ENCODE measurements at regions not wholly inside any gene's neighbourhood (a gene's known extent, or its start where the extent isn't known, plus 50 kb on each side); places are given as distances from the start of the nearest gene placed in this dataset.

DNA sequence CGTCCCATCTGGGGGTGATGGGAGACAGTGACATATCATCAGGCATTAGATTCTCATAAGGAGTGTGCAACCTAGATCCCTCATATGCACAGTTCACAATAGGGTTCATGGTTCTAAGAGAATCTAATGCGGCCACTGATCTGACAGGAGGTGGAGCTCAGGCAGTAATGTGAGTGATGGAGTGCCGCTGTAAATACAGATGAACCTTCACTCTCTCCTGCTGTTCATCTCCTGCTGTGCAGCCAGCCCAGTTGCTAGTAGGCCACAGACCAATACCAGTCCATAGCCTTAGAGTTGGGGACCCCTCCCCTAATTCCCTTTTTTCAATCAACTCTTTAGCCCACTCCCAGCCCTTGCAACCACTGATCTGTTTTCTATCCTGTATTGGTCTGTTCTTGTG, 581.1 kb upstream of the AUTS2 start:
- TF ChIP-seq, protein P1, sequence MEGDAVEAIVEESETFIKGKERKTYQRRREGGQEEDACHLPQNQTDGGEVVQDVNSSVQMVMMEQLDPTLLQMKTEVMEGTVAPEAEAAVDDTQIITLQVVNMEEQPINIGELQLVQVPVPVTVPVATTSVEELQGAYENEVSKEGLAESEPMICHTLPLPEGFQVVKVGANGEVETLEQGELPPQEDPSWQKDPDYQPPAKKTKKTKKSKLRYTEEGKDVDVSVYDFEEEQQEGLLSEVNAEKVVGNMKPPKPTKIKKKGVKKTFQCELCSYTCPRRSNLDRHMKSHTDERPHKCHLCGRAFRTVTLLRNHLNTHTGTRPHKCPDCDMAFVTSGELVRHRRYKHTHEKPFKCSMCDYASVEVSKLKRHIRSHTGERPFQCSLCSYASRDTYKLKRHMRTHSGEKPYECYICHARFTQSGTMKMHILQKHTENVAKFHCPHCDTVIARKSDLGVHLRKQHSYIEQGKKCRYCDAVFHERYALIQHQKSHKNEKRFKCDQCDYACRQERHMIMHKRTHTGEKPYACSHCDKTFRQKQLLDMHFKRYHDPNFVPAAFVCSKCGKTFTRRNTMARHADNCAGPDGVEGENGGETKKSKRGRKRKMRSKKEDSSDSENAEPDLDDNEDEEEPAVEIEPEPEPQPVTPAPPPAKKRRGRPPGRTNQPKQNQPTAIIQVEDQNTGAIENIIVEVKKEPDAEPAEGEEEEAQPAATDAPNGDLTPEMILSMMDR (IDR thresholded peaks at IDR 0.05) = no peak

DNA sequence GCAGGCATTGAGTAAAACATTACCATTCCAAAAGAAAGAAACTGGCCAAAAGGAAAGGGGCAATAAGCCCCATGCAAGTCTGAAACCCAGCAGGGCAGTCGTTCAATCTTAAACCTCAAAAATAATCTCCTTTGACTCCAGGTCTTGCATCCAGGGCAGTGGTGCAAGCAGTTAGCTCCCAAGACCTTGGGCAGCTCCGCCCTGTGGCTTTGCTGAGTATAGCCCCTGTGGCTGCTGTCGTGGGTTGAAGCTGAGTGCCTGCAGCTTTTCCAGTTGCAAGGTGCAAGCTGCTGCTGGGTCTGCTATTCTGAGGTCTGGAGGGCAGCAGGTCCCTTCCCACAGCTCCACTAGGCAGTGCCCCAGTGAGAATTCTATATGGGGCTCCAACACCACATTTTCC, 580.1 kb upstream of the AUTS2 start:
- TF ChIP-seq, protein P1 (IDR thresholded peaks at IDR 0.05) = no peak

DNA sequence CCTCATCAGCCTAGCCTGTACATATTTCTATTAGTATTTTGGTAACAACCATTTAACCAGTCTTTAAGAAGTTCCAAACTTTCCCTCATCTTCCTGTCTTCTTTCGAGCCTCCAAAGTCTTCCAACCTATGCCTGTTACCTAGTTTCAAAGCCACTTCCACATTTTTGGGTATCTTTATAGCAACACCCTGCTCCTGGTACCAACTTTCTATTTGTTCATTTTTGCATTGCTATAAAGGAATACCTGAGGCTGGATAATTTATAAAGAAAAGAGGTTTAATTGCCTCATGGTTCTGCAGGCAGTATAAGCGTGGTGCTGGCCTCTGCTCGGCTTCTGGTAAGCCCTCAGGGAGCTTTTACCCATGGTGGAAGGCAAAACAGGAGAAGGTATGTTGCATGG, 578.8 kb upstream of the AUTS2 start:
- TF ChIP-seq, protein P1 (IDR thresholded peaks at IDR 0.05) = no peak

- TF ChIP-seq, protein P1 (IDR thresholded peaks at IDR 0.05) = no peak
Measured at GRCh38 chr7:69020536-69020935, 577.7 kb upstream of the AUTS2 start.

DNA sequence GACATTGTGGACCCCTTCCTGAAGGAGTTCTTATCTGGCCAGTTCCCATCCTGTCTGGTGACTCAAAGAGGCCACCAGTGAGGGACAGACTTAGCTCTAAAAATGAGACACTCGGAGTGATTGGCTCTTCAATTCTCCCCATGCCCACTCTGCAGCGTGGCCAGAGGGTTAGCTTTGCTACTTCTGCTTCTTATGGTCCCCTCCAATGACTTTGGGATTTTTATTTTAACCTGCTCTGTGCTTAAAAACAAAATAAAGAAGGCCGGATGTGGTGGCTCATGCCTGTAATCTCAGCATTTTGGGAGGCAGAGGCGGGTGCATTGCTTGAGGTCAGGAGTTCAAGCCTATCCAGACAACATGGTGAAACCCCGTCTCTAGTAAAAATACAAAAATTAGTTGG, 573.0 kb upstream of the AUTS2 start:
- TF ChIP-seq, protein P1 (IDR thresholded peaks at IDR 0.05) = no peak

- TF ChIP-seq, protein P1 (IDR thresholded peaks at IDR 0.05) = no peak
Measured at GRCh38 chr7:69032848-69033247, 565.4 kb upstream of the AUTS2 start.

DNA sequence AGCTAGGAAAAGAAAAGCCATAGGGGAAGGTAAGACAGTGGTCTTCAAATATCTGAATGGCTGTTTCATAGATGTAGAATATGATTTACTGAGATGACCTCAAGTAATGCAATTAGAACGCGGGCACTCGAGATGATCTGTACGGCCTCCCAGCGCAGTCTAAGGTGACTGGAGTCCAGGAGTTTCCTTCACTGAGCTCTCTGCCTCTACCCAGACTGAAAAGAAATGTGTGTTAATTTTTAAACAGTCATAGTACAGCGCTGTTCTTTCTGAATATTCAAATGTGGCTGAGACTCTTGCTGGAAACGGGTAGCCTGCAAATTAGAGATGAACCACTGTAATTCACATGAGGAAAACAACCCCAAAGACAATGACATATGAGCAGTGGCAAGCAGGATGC, 562.4 kb upstream of the AUTS2 start:
- TF ChIP-seq, protein P1 (IDR thresholded peaks at IDR 0.05) = no peak

GRCh38 chr7:69036301-69036700, 562.0 kb upstream of the AUTS2 start:
- TF ChIP-seq, protein P1 (IDR thresholded peaks at IDR 0.05) = no peak
